Keratinocyte (primary cell): ENCODE measurements at regions not wholly inside any gene's neighbourhood (a gene's known extent, or its start where the extent isn't known, plus 50 kb on each side); places are given as distances from the start of the nearest gene placed in this dataset.

Source experiments
- DNase-seq: peaks from one replicate; pipeline ENCODE4 v3.0.0-alpha.2; 2011; ENCODE audit warnings: low read depth, missing footprints, low spot score
- FAIRE-seq: peaks from 2 replicates; lab custom pipeline; 2011; peaks lifted over from hg19 to GRCh38; lab: Jason Lieb, UNC
- H2AFZ ChIP-seq: 2 replicates; pipeline ENCODE4 v1.6.0; 2012; ENCODE audit warnings: low read length, control low read depth, inconsistent platforms; ENCODE audit not compliant: control insufficient read depth
- H3K27ac ChIP-seq: 2 replicates; pipeline ENCODE4 v1.5.1; 2011; ENCODE audit warnings: low read length; ENCODE audit not compliant: control insufficient read depth, insufficient read depth
- H3K27me3 ChIP-seq: 3 replicates; pipeline ENCODE4 v1.6.0; 2011; ENCODE audit warnings: low read length; ENCODE audit not compliant: control insufficient read depth, insufficient read depth; ENCODE audit errors: extremely low read depth
- H3K36me3 ChIP-seq, 2 experiments: 2 replicates in 1 of 2; 3 replicates in 1 of 2; pipeline ENCODE4 v1.5.1; 2011; ENCODE audit warnings: low read length in 2 of 2, mild to moderate bottlenecking in 1 of 2; ENCODE audit not compliant: control insufficient read depth in 2 of 2, insufficient read depth in 2 of 2; ENCODE audit errors: extremely low read depth in 1 of 2
- H3K4me1 ChIP-seq: 3 replicates; pipeline ENCODE4 v1.5.1; 2011; ENCODE audit warnings: low read length; ENCODE audit not compliant: control insufficient read depth, insufficient read depth; ENCODE audit errors: extremely low read depth
- H3K4me2 ChIP-seq: 3 replicates; pipeline ENCODE4 v1.6.0; 2011; ENCODE audit warnings: low read depth, low read length; ENCODE audit not compliant: control insufficient read depth, insufficient read depth; ENCODE audit errors: extremely low read depth
- H3K4me3 ChIP-seq, 3 experiments: fragments of 200-600 bp in 1 of 3; sonication (generic) in 1 of 3; 2 replicates in 2 of 3; 3 replicates in 1 of 3; pipeline ENCODE4 v1.5.1; 2011 to 2016; ENCODE audit warnings: low read length in 3 of 3, mild to moderate bottlenecking in 3 of 3, control low read depth in 2 of 3, inconsistent platforms in 1 of 3, low read depth in 1 of 3, mixed read lengths in 1 of 3, mixed run types in 1 of 3, moderate library complexity in 1 of 3; ENCODE audit not compliant: control insufficient read depth in 2 of 3, insufficient read depth in 2 of 3; ENCODE audit errors: extremely low read depth in 1 of 3
- H3K79me2 ChIP-seq: 2 replicates; pipeline ENCODE4 v1.6.0; 2012; ENCODE audit warnings: low read length; ENCODE audit not compliant: control insufficient read depth, insufficient read depth
- H3K9ac ChIP-seq: 3 replicates; pipeline ENCODE4 v1.6.0; 2011; ENCODE audit warnings: low read length; ENCODE audit not compliant: control insufficient read depth, insufficient read depth; ENCODE audit errors: extremely low read depth
- H3K9me1 ChIP-seq: 3 replicates; pipeline ENCODE4 v1.6.0; 2011; ENCODE audit warnings: low read length; ENCODE audit not compliant: control insufficient read depth, insufficient read depth; ENCODE audit errors: extremely low read depth
- H3K9me3 ChIP-seq: 2 replicates; pipeline ENCODE4 v1.5.1; 2012; ENCODE audit warnings: low read depth, low read length; ENCODE audit not compliant: control insufficient read depth
- H4K20me1 ChIP-seq: 3 replicates; pipeline ENCODE4 v1.6.0; 2011; ENCODE audit warnings: low read length; ENCODE audit not compliant: control insufficient read depth, insufficient read depth; ENCODE audit errors: extremely low read depth
- EZH2 ChIP-seq: IDR thresholded peaks from one replicate; pipeline ENCODE4 v1.6.1; 2012; ENCODE audit warnings: inconsistent platforms, mild to moderate bottlenecking, low read length, moderate library complexity
- dilution Hi-C: fragments of 300-500 bp; cut with MboI; formaldehyde crosslinking; loops from one replicate; pipeline ENCODE4 v1.7.0; 2020; ENCODE audit warnings: low sequenced_read_pairs; ENCODE audit not compliant: extremely low pct_ligation_motif_present
- TF ChIP-seq, protein P1 (sequence below), 3 experiments: IDR thresholded peaks in 1 of 3; conservative IDR thresholded peaks in 1 of 3; optimal IDR thresholded peaks in 1 of 3; 2 replicates in 2 of 3; 3 replicates in 1 of 3; pipeline versions ENCODE3 to v1.5.1; 2011; ENCODE audit warnings: low read length in 3 of 3, mild to moderate bottlenecking in 3 of 3, moderate library complexity in 2 of 3, control low read depth in 1 of 3, inconsistent platforms in 1 of 3; ENCODE audit not compliant: insufficient read depth in 2 of 3; ENCODE audit errors: extremely low read depth in 1 of 3

DNA sequence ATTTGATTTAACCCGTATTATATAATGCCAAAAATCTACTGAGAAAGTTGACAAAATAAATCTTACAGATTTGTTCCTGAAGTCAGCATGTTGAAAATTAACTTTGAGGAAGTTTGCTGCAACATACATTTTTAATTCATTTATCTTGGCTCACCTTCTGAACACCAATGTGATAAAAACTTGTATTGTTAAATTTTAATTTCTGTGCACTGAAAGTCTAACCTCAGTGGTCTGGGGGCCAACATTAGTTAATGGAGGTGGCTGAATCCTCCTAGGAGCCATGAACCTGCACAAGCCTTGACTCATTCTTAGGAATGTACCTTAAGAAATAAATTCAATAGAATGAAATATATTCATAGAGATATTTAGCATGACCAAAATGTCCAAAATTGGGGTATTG is 95.3 kb downstream of the ADSS2 start:
- Histone ChIP-seq H3K27me3 (no peaks in the 10 kb centered on the region), H3K9me1 (no peaks in the 10 kb centered on the region), H4K20me1 (no peaks in the 10 kb centered on the region), H3K27ac (no peak overlapping the region), H3K4me3 (no peak overlapping the region), H3K79me2 (no peaks in the 10 kb centered on the region), H3K36me3 (no peaks in the 10 kb centered on the region), H2AFZ (no peak overlapping the region), H3K4me1 (peaks cover 17% of the 10 kb centered on the region), H3K4me2 (no peak overlapping the region), H3K9me3 (no peaks in the 10 kb centered on the region), H3K9ac (no peak overlapping the region)
- DNase-seq (no peak), FAIRE-seq (no peak)
- TF ChIP-seq EZH2, result no peak
- TF ChIP-seq, protein P1, sequence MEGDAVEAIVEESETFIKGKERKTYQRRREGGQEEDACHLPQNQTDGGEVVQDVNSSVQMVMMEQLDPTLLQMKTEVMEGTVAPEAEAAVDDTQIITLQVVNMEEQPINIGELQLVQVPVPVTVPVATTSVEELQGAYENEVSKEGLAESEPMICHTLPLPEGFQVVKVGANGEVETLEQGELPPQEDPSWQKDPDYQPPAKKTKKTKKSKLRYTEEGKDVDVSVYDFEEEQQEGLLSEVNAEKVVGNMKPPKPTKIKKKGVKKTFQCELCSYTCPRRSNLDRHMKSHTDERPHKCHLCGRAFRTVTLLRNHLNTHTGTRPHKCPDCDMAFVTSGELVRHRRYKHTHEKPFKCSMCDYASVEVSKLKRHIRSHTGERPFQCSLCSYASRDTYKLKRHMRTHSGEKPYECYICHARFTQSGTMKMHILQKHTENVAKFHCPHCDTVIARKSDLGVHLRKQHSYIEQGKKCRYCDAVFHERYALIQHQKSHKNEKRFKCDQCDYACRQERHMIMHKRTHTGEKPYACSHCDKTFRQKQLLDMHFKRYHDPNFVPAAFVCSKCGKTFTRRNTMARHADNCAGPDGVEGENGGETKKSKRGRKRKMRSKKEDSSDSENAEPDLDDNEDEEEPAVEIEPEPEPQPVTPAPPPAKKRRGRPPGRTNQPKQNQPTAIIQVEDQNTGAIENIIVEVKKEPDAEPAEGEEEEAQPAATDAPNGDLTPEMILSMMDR (optimal IDR thresholded peaks at IDR 0.05 in 1 of 3, IDR thresholded peaks at IDR 0.05 in 1 of 3, conservative IDR thresholded peaks at IDR 0.05 in 1 of 3; ENCODE audit: extremely low read depth in 1 of 3, insufficient read depth in 2 of 3, low read length in 3 of 3), result no peak
- dilution Hi-C loops, result no loop called here
